H9 (cell line): ENCODE measurements at regions not wholly inside any gene's neighbourhood (a gene's known extent, or its start where the extent isn't known, plus 50 kb on each side); places are given as distances from the start of the nearest gene placed in this dataset.
A peak's percentile ranks its signal among the peaks of the same experiment; 100 is the strongest.

Experiments
- DNase-seq: peaks from one replicate; pipeline ENCODE4 v3.0.0-alpha.2; 2017
- H2AFZ ChIP-seq: one replicate; pipeline ENCODE4 v1.6.1; 2013; ENCODE audit warnings: mild to moderate bottlenecking, low read length, control low read depth, moderate library complexity
- H2AK5ac ChIP-seq: 2 replicates; pipeline ENCODE4 v1.6.1; 2013; ENCODE audit warnings: low read length, control low read depth, mixed read lengths; ENCODE audit not compliant: insufficient read length
- H2BK120ac ChIP-seq: one replicate; pipeline ENCODE4 v1.6.1; 2013; ENCODE audit warnings: low read depth, mild to moderate bottlenecking, low read length, control low read depth, inconsistent platforms; ENCODE audit not compliant: poor library complexity, severe bottlenecking
- H2BK12ac ChIP-seq: 2 replicates; pipeline ENCODE4 v1.6.1; 2013; ENCODE audit warnings: low read length, control low read depth, mixed read lengths, low read depth; ENCODE audit not compliant: insufficient read length
- H2BK15ac ChIP-seq: 2 replicates; pipeline ENCODE4 v1.6.1; 2013; ENCODE audit warnings: low read depth, low read length, control low read depth
- H2BK20ac ChIP-seq: one replicate; pipeline ENCODE4 v1.6.1; 2013; ENCODE audit warnings: low read depth, mild to moderate bottlenecking, low read length, control low read depth, inconsistent platforms; ENCODE audit not compliant: poor library complexity, severe bottlenecking
- H2BK5ac ChIP-seq: 2 replicates; pipeline ENCODE4 v1.6.1; 2013; ENCODE audit warnings: low read length, control low read depth, mixed read lengths; ENCODE audit not compliant: insufficient read length
- H3K14ac ChIP-seq: 2 replicates; pipeline ENCODE4 v1.6.1; 2013; ENCODE audit warnings: low read length, control low read depth; ENCODE audit not compliant: insufficient read depth
- H3K18ac ChIP-seq: 2 replicates; pipeline ENCODE4 v1.6.1; 2013; ENCODE audit warnings: low read depth, mild to moderate bottlenecking, mixed read lengths, low read length, control low read depth; ENCODE audit not compliant: insufficient read length
- H3K23ac ChIP-seq: 2 replicates; pipeline ENCODE4 v1.6.1; 2013; ENCODE audit warnings: low read length, control low read depth, mixed read lengths, low read depth; ENCODE audit not compliant: insufficient read length
- H3K23me2 ChIP-seq: 2 replicates; pipeline ENCODE4 v1.6.1; 2013; ENCODE audit warnings: low read depth, mild to moderate bottlenecking, mixed read lengths, low read length, control low read depth; ENCODE audit not compliant: insufficient read length, poor library complexity, severe bottlenecking
- H3K27ac ChIP-seq: 2 replicates; pipeline ENCODE4 v1.5.1; 2013; ENCODE audit warnings: low read length, control low read depth, mixed read lengths, low read depth; ENCODE audit not compliant: insufficient read length
- H3K27me3 ChIP-seq: 2 replicates; pipeline ENCODE4 v1.6.1; 2013; ENCODE audit warnings: low read length, control low read depth, inconsistent platforms; ENCODE audit not compliant: insufficient read depth
- H3K4ac ChIP-seq: 2 replicates; pipeline ENCODE4 v1.6.1; 2013; ENCODE audit warnings: low read depth, mild to moderate bottlenecking, control low read depth, inconsistent platforms, low read length, moderate library complexity
- H3K4me1 ChIP-seq: 2 replicates; pipeline ENCODE4 v1.6.1; 2013; ENCODE audit warnings: low read length, control low read depth, inconsistent platforms; ENCODE audit not compliant: insufficient read depth
- H3K4me2 ChIP-seq: 2 replicates; pipeline ENCODE4 v1.6.1; 2013; ENCODE audit warnings: low read length, control low read depth, mixed read lengths; ENCODE audit not compliant: insufficient read length, insufficient read depth
- H3K56ac ChIP-seq: 2 replicates; pipeline ENCODE4 v1.6.1; 2013; ENCODE audit warnings: low read depth, mild to moderate bottlenecking, mixed read lengths, low read length, control low read depth; ENCODE audit not compliant: insufficient read length
- H3K79me1 ChIP-seq: 2 replicates; pipeline ENCODE4 v1.6.1; 2013; ENCODE audit warnings: low read depth, mild to moderate bottlenecking, moderate library complexity, low read length, control low read depth, inconsistent platforms; ENCODE audit not compliant: insufficient read depth, poor library complexity, severe bottlenecking
- H3K79me2 ChIP-seq: 2 replicates; pipeline ENCODE4 v1.6.1; 2013; ENCODE audit warnings: low read length, control low read depth, inconsistent platforms; ENCODE audit not compliant: insufficient read depth
- H3K9ac ChIP-seq: 2 replicates; pipeline ENCODE4 v1.6.1; 2013; ENCODE audit warnings: low read length, control low read depth, mixed read lengths; ENCODE audit not compliant: insufficient read length; ENCODE audit errors: extremely low read depth
- H3K9me3 ChIP-seq: one replicate; pipeline ENCODE4 v1.6.1; 2013; ENCODE audit warnings: low read depth, low read length, inconsistent platforms; ENCODE audit not compliant: control insufficient read depth
- H3T11ph ChIP-seq: one replicate; pipeline ENCODE4 v1.6.1; 2013; ENCODE audit warnings: mild to moderate bottlenecking, low read length, control low read depth, inconsistent platforms
- H4K20me1 ChIP-seq: one replicate; pipeline ENCODE4 v1.6.1; 2013; ENCODE audit not compliant: control insufficient read depth, insufficient read length, insufficient read depth
- H4K5ac ChIP-seq: 2 replicates; pipeline ENCODE4 v1.6.1; 2013; ENCODE audit warnings: low read depth, mild to moderate bottlenecking, mixed read lengths, low read length, control low read depth; ENCODE audit not compliant: insufficient read length
- H4K8ac ChIP-seq: replicated peaks from 2 replicates; pipeline ENCODE4 v1.6.1; 2013; ENCODE audit warnings: low read length, control low read depth, mixed read lengths, low read depth; ENCODE audit not compliant: insufficient read length
- H4K91ac ChIP-seq: 2 replicates; pipeline ENCODE4 v1.6.1; 2013; ENCODE audit warnings: low read depth, mild to moderate bottlenecking, moderate library complexity, mixed read lengths, low read length, control low read depth; ENCODE audit not compliant: insufficient read length
- H3K27ac Mint-ChIP-seq, 3 experiments: 2 replicates in 2 of 3; 3 replicates in 1 of 3; pipeline ENCODE4 v1.8.0; 2020 to 2021; ENCODE audit warnings: mixed read lengths in 3 of 3, mild to moderate bottlenecking in 1 of 3, moderate library complexity in 1 of 3
- H3K27me3 Mint-ChIP-seq: 2 replicates; pipeline ENCODE4 v1.8.0; 2021; ENCODE audit warnings: low read depth, mild to moderate bottlenecking, moderate library complexity, mixed read lengths
- H3K36me3 Mint-ChIP-seq, 3 experiments: 2 replicates in 2 of 3; 3 replicates in 1 of 3; pipeline ENCODE4 v1.8.0; 2020 to 2021; ENCODE audit warnings: low read depth in 3 of 3, mixed read lengths in 3 of 3; ENCODE audit not compliant: insufficient read depth in 1 of 3
- H3K4me1 Mint-ChIP-seq, 2 experiments: 2 replicates each; pipeline ENCODE4 v1.8.0; 2020; ENCODE audit warnings: mixed read lengths in 2 of 2
- H3K4me3 Mint-ChIP-seq, 2 experiments: 2 replicates in 1 of 2; 3 replicates in 1 of 2; pipeline ENCODE4 v1.8.0; 2020 to 2021; ENCODE audit warnings: mild to moderate bottlenecking in 2 of 2, mixed read lengths in 2 of 2, moderate library complexity in 1 of 2
- H3K9me3 Mint-ChIP-seq, 2 experiments: 2 replicates in 1 of 2; 3 replicates in 1 of 2; pipeline ENCODE4 v1.8.0; 2020; ENCODE audit warnings: mild to moderate bottlenecking in 2 of 2, mixed read lengths in 2 of 2, moderate library complexity in 1 of 2
- WGBS: extraction: QIAGEN DNeasy Blood & Tissue Kit; methylation state at CpG from one replicate; pipeline ENCODE4 v1.1.7; 2013; ENCODE audit warnings: missing lambda C conversion rate, low lambda C conversion rate, mixed read lengths; ENCODE audit not compliant: insufficient read length; ENCODE audit errors: extremely low coverage; 5-methylcytosine and 5-hydroxymethylcytosine counted together
- TF ChIP-seq, protein P1 (sequence below): fragments of 200-600 bp; sonication (generic); conservative IDR thresholded peaks from 3 replicates; pipeline ENCODE4 v1.8.0; 2021; ENCODE audit warnings: antibody characterized with exemption, mild to moderate bottlenecking

DNA sequence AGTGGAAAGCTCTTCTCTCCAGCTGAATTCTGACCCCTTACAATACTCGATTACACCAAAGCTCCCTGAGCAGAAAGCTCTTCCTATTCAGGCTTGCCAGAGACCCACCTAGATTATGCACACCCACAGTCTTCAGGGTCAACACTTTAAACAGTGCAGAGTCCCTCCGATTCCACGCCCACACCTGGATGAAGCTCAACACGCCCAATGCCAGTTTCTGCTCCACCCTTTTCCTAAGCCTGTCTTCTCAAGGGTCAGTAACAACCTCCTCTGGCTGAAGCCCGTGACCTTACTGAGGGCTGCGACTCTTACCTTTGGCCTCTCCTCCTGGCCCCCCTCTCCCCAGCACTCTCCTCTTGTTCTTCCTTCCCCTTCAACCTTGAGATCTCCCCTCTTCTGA is 492.0 kb upstream of the SALL3 start:
- H3K4me1 Mint-ChIP-seq: no peaks in the 10 kb centered on the region
- Histone ChIP-seq H2AK5ac (no peak overlapping the region), H3K18ac (no peak overlapping the region), H4K20me1 (no peaks in the 10 kb centered on the region), H3K4ac (no peak overlapping the region), H2AFZ (no peak overlapping the region), H3K27me3 (no peaks in the 10 kb centered on the region), H3K14ac (no peak overlapping the region), H4K8ac (no peak overlapping the region), H3K56ac (no peak overlapping the region), H3K27ac (no peak overlapping the region), H4K91ac (no peak overlapping the region), H2BK15ac (no peak overlapping the region), H4K5ac (no peak overlapping the region), H2BK20ac (no peak overlapping the region), H3K4me2 (no peak overlapping the region), H3K79me2 (no peaks in the 10 kb centered on the region), H3T11ph (no peak overlapping the region), H2BK120ac (no peak overlapping the region), H3K23ac (no peak overlapping the region), H3K23me2 (no peaks in the 10 kb centered on the region), H2BK12ac (no peak overlapping the region), H3K9ac (no peak overlapping the region), H3K4me1 (no peaks in the 10 kb centered on the region), H2BK5ac (no peak overlapping the region), H3K79me1 (no peaks in the 10 kb centered on the region), H3K9me3 (no peaks in the 10 kb centered on the region)
- H3K27ac Mint-ChIP-seq: peak overlapping the region in 1 of 3 experiments; percentile 36; a peak in 1 of 7 replicates
- WGBS: no CpG with 5 or more reads among the region's 6 CpGs
- no peak for DNase-seq
- H3K27me3 Mint-ChIP-seq: no peaks in the 10 kb centered on the region; the same call in 1 of the 2 replicates
- TF ChIP-seq, protein P1, sequence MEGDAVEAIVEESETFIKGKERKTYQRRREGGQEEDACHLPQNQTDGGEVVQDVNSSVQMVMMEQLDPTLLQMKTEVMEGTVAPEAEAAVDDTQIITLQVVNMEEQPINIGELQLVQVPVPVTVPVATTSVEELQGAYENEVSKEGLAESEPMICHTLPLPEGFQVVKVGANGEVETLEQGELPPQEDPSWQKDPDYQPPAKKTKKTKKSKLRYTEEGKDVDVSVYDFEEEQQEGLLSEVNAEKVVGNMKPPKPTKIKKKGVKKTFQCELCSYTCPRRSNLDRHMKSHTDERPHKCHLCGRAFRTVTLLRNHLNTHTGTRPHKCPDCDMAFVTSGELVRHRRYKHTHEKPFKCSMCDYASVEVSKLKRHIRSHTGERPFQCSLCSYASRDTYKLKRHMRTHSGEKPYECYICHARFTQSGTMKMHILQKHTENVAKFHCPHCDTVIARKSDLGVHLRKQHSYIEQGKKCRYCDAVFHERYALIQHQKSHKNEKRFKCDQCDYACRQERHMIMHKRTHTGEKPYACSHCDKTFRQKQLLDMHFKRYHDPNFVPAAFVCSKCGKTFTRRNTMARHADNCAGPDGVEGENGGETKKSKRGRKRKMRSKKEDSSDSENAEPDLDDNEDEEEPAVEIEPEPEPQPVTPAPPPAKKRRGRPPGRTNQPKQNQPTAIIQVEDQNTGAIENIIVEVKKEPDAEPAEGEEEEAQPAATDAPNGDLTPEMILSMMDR: no peak
- H3K4me3 Mint-ChIP-seq: no peak overlapping the region
- no peaks in the 10 kb centered on the region; a peak in 2 of 7 replicates for H3K36me3 Mint-ChIP-seq
- peaks cover 5 to 7% of the 10 kb centered on the region in 2 experiments; a peak in 2 of 5 replicates for H3K9me3 Mint-ChIP-seq
